ENCODE measurements at regions not wholly inside any gene's neighbourhood (a gene's known extent, or its start where the extent isn't known, plus 50 kb on each side); places are given as distances from the start of the nearest gene placed in this dataset.
A peak's percentile ranks its signal among the peaks of the same experiment; 100 is the strongest.

GRCh38 chr7:120168066-120168465 is 104.9 kb upstream of the KCND2 start:
- H3K4me3 ChIP-seq (ENCODE audit: low read depth, low read length), result no peak overlapping the region
- TF ChIP-seq CTCF (conservative IDR thresholded peaks at IDR 0.05; ENCODE audit: low read depth, low read length), result no peak
- DNase-seq (ENCODE audit: low read depth), result peak; percentile 9

- no peak for TF ChIP-seq CTCF (conservative IDR thresholded peaks at IDR 0.05; ENCODE audit: low read depth, low read length)
- no peak for DNase-seq (ENCODE audit: low read depth)
Observed at GRCh38 chr7:120169996-120170783, 102.8 kb upstream of the KCND2 start.

DNA sequence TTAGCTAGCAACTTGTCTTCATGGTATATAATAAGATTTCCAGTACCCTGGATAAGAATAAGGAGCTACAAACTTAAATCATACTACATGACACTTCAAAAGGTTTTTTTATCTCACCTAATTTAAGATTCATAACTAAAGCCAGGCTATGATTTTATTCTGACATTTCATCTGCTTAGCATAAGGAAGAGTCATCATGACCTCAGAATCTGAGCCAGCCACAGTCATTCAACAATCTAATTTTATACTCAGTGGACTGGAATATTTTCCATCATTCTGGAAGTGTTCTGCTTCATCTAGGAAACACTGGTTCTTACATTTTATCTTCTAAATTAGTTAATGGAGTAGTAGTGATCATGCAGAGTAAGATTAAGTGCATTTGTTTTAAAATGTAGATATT is 102.1 kb upstream of the KCND2 start:
- H3K4me3 ChIP-seq (ENCODE audit: low read depth, low read length), result no peak overlapping the region
- DNase-seq (ENCODE audit: low read depth), result no peak
- TF ChIP-seq CTCF (conservative IDR thresholded peaks at IDR 0.05; ENCODE audit: low read depth, low read length), result no peak

More at GRCh38 chr7:120169996-120170783, 102.8 kb upstream of the KCND2 start:
- no peak overlapping the region for H3K4me3 ChIP-seq (ENCODE audit: low read depth, low read length)

DNA sequence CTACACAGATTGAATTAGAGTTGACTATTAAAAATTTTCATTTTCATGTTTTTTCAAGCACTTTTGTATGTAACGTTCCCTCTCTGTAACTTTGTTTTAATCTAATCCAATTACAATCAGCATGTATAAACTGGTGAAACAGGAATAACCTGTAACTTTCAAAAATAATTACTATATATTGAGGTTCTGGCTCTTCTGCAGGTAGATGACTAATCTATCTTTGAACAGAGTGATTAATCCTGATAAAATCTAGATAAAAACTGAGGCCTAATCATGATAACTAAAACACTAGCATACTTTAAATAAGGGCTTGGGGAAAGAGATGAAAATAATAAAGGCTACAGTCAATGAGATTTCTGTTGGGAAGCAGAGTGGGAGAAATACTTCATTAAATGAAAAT is 101.6 kb upstream of the KCND2 start:
- no peak for TF ChIP-seq CTCF (conservative IDR thresholded peaks at IDR 0.05; ENCODE audit: low read depth, low read length)
- no peak overlapping the region for H3K4me3 ChIP-seq (ENCODE audit: low read depth, low read length)
- DNase-seq (ENCODE audit: low read depth), result no peak

DNA sequence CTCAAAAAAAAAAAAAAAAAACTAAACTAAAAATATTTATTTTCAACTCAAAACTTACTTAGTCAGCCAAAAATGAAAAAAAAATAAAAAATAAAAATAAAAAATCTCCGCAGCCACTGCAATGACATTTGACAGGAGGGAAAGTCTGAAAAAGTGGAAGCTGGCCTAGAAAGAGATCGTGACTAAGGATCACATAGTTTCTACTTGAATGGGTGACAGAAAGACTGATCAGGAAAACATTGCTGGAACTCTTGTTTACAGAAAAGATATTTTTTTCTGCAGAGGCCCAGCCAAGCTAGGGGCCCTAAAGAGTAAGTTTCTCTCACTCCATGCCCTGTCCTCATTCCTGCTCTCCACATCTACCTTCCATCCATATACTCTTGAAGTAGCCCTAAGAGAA is 92.8 kb upstream of the KCND2 start:
- no peak for TF ChIP-seq CTCF (conservative IDR thresholded peaks at IDR 0.05; ENCODE audit: low read depth, low read length)
- no peak overlapping the region for H3K4me3 ChIP-seq (ENCODE audit: low read depth, low read length)
- DNase-seq (ENCODE audit: low read depth), result no peak

DNA sequence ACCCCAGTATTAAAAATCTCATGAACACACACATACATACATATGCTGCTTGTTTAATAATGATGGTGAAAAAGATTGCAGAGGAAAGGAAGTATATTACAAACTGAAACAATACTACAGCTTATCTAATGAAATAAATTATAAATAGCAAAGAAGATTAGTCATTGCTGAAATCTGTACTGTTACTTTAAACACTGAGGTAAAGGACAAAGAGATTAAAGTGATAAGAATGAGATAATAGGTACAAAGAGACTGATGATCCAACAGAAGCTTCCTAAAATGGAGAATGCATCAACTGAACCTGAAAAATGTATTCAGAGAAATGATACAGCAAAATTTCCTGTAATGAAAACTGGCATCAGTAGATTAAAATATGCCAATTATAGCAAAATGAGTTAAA is 91.5 kb upstream of the KCND2 start:
- DNase-seq (ENCODE audit: low read depth), result no peak
- H3K4me3 ChIP-seq (ENCODE audit: low read depth, low read length), result no peak overlapping the region

More for the DNA sequence above, 91.5 kb upstream of the KCND2 start:
- TF ChIP-seq CTCF (conservative IDR thresholded peaks at IDR 0.05; ENCODE audit: low read depth, low read length), result no peak

Data from choroid plexus epithelial cell (primary cell).